ENCODE measurements at regions not wholly inside any gene's neighbourhood (a gene's known extent, or its start where the extent isn't known, plus 50 kb on each side); places are given as distances from the start of the nearest gene placed in this dataset.
"Not testable (repeated sequence)": the region's sequence is repeated elsewhere in the genome, so short reads cannot be mapped to it uniquely, and the experiment has no call there.

DNA sequence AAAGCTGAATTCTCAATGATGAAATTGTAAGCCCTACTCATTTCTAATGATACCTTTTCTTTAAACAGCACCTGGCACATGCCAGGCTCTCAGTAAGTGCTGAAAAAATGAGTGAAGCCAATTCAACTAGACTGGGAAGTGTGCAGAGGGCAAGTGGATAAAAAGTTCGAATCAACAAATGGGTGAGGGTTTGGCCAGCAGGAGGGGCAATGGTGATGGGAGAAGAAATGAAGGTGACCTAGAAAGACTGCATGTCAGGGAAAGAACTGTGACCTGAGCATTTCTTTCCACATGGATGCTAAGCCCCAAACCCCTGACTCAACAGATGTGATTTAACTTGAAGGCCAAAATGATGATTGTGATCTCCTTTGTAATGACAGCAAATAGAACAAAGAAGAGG lies 54.6 kb downstream of the DKK1 start:
- no peak overlapping the region for H3K4me3 Mint-ChIP-seq
- no peak for DNase-seq
- no peak for ATAC-seq
- H3K9me3 Mint-ChIP-seq (ENCODE audit: insufficient read depth): peaks cover 3% of the 10 kb centered on the region
- H3K27ac Mint-ChIP-seq: no peak overlapping the region
- CTCF ChIA-PET: no interaction called here
- H3K4me1 Mint-ChIP-seq (ENCODE audit: low read depth): no peaks in the 10 kb centered on the region
- H3K36me3 Mint-ChIP-seq (ENCODE audit: low read depth): no peaks in the 10 kb centered on the region
- POLR2A ChIA-PET: no interaction called here
- H3K27me3 Mint-ChIP-seq (ENCODE audit: low read depth): no peaks in the 10 kb centered on the region

DNA sequence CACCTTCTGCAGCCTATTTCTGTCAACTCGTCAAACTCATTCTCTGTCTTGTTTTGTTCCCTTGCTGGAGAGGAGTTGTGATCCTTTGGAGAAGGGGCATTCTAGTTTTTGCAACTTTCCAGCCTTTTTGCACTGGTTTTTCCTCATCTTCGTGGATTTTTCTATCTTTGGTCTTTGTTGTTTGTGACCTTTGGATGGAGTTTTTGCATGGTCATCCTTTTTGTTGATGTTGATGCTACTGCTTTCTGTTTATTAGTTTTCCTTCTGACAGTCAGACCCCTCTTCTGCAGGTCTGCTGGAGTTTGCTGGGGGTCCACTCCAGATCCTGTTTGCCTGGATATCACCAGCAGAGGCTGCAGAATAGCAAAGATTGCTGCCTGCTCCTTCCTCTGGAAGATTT lies 60.1 kb downstream of the DKK1 start:
- CTCF ChIA-PET; ATAC-seq; H3K4me1 Mint-ChIP-seq (ENCODE audit: low read depth); DNase-seq; H3K36me3 Mint-ChIP-seq (ENCODE audit: low read depth); H3K27me3 Mint-ChIP-seq (ENCODE audit: low read depth); H3K4me3 Mint-ChIP-seq; H3K9me3 Mint-ChIP-seq (ENCODE audit: insufficient read depth); H3K27ac Mint-ChIP-seq; POLR2A ChIA-PET: not testable (repeated sequence)

DNA sequence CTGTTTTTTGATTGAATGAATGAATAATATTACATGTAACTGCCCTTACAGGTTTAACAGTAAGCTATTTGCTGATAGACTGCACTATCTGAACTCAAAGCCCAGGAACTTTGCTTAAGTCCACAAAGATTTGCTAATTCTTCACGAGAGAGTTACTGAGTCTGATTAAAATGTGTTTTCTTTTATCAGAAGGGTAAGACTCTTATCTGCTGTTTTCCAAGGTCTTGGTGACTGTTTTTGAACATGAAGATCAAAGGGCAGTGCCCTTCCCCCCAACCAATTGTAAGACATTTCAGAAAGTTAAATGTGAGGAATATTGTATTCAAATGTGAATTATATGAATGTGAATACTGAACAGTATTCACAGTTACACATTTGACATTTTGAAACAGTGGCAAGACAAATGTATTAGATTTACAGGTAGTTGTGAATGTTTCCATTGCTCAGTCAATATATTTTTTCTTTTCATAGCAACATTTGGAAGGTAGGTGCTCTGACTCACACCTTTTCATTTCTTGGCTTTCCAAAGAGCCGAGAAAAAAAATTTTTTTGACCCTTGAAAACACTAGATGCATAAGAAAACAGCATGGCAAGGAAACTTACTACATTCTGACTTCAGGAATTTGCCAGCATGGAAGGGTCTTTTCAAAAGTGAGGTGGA lies 62.7 kb downstream of the DKK1 start:
- H3K4me1 Mint-ChIP-seq (ENCODE audit: low read depth): no peaks in the 10 kb centered on the region
- ChIA-PET CTCF (no interaction called here), POLR2A (no interaction called here)
- ATAC-seq (no peak), DNase-seq (no peak)
- no peak overlapping the region for H3K27ac Mint-ChIP-seq
- H3K27me3 Mint-ChIP-seq (ENCODE audit: low read depth): no peaks in the 10 kb centered on the region
- H3K9me3 Mint-ChIP-seq (ENCODE audit: insufficient read depth): no peaks in the 10 kb centered on the region
- no peak overlapping the region for H3K4me3 Mint-ChIP-seq
- H3K36me3 Mint-ChIP-seq (ENCODE audit: low read depth): no peaks in the 10 kb centered on the region

DNA sequence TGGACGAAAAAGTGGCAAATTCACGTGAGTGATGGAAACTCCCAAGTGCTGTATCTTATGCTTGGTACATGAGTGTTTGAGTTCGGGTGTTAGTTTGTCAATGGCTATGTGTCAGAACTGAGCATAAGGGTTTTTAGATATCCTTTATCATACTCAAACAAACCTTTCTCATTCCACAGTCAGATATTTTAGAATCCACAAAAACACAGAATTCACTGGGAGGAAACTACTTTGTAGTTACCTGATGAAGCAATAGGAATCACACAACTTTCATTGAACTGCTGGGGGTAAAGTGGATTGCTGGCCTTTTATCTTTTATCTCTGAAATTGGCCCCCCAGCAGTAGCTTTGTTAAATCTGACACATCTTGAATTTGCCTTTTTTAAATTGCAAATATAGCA lies 64.0 kb downstream of the DKK1 start:
- Mint-ChIP-seq H3K27me3 (ENCODE audit: low read depth) (no peaks in the 10 kb centered on the region), H3K4me3 (no peak overlapping the region), H3K9me3 (ENCODE audit: insufficient read depth) (no peaks in the 10 kb centered on the region), H3K4me1 (ENCODE audit: low read depth) (no peaks in the 10 kb centered on the region), H3K36me3 (ENCODE audit: low read depth) (no peaks in the 10 kb centered on the region), H3K27ac (no peak overlapping the region)
- DNase-seq: no peak
- ATAC-seq: no peak
- CTCF ChIA-PET: no interaction called here
- POLR2A ChIA-PET: no interaction called here

DNA sequence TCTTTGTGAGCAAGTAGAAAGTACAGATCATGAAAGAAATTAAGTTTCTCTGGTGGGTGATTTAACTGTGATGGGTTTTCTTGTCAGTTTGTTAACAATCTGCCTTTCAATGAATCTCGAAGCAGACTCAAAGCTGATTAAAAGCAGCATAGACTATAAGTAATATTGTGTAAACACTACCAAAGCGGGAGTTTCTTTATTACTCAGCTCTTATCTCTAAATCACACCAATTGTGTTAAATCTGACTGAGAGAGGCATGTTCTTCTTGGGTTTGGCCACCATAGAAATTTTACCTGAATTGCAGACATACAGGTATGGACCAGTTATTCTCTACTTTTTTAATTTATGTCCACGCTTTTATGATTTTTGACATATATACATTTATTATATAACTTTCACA lies 65.2 kb downstream of the DKK1 start:
- POLR2A ChIA-PET: no interaction called here
- H3K36me3 Mint-ChIP-seq (ENCODE audit: low read depth): no peaks in the 10 kb centered on the region

DNA sequence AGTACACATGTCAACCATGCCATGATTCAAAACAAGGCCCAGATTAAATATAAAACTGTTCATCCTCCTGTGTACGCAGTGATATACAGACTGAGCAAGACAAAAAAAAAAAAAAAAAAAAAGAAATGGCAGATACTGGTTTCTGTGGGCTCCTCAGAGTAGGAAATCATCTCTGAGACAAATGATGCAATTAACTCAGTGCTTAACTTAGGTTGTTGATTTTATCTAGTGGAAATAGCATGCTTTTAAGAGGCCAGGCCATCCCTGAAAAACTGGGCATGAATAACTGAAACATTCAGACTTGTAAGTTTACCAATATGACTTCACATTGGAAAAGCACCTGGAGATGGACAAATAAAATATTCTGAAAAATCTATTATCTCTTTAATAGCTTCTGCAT lies 69.0 kb downstream of the DKK1 start:
- Mint-ChIP-seq H3K27me3 (ENCODE audit: low read depth) (no peaks in the 10 kb centered on the region), H3K4me1 (ENCODE audit: low read depth) (no peaks in the 10 kb centered on the region), H3K9me3 (ENCODE audit: insufficient read depth) (no peaks in the 10 kb centered on the region), H3K4me3 (no peak overlapping the region), H3K36me3 (ENCODE audit: low read depth) (no peaks in the 10 kb centered on the region), H3K27ac (no peak overlapping the region)
- ATAC-seq: no peak
- ChIA-PET CTCF (no interaction called here), POLR2A (no interaction called here)
- DNase-seq: no peak

More for the DNA sequence above, 65.2 kb downstream of the DKK1 start:
- H3K9me3 Mint-ChIP-seq (ENCODE audit: insufficient read depth): no peaks in the 10 kb centered on the region
- CTCF ChIA-PET: no interaction called here
- ATAC-seq: no peak
- no peaks in the 10 kb centered on the region for H3K27me3 Mint-ChIP-seq (ENCODE audit: low read depth)
- no peaks in the 10 kb centered on the region for H3K4me1 Mint-ChIP-seq (ENCODE audit: low read depth)
- DNase-seq: no peak
- no peak overlapping the region for H3K4me3 Mint-ChIP-seq
- H3K27ac Mint-ChIP-seq: no peak overlapping the region

DNA sequence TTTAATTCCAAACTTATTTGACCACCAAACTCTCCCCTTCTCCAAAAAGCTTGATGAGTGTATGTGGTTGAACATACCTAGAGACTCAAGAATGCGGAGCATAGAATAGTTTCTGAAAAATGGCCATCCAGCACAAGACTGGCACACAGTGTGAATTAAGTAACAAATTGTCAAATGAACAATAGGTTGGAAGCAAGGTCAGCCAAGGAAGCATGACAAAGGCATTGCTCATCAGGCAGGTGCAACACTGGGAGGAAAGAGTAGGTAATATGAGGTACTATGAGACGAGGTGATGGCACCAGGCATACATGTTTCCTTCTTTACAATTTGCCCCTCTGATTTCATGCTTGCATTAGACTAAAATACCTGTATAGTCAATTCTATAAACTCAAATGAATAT lies 73.7 kb downstream of the DKK1 start:
- ChIA-PET POLR2A (no interaction called here), CTCF (no interaction called here)
- Mint-ChIP-seq H3K36me3 (ENCODE audit: low read depth) (no peaks in the 10 kb centered on the region), H3K4me1 (ENCODE audit: low read depth) (no peaks in the 10 kb centered on the region), H3K9me3 (ENCODE audit: insufficient read depth) (no peaks in the 10 kb centered on the region), H3K4me3 (no peak overlapping the region), H3K27me3 (ENCODE audit: low read depth) (no peaks in the 10 kb centered on the region), H3K27ac (no peak overlapping the region)
- DNase-seq (no peak), ATAC-seq (no peak)

DNA sequence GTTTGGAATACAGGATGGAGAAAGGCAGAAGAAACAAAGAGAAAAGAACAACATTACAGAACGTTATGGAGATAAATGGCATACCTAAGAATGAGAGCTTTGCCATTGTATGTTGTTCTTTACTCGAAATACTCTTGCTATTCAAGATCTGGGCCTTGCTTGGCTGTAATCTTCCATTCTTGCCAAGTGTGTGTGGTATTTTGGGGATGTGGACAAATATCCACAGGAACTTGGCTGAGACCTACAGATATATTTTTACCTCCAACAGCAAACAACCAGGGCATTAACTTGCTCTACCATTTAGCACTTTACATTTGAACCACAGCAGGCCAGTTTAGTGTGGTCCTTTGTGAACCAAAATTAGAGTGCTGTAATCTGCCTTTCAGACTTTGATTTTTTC lies 76.3 kb downstream of the DKK1 start:
- CTCF ChIA-PET: no interaction called here

DNA sequence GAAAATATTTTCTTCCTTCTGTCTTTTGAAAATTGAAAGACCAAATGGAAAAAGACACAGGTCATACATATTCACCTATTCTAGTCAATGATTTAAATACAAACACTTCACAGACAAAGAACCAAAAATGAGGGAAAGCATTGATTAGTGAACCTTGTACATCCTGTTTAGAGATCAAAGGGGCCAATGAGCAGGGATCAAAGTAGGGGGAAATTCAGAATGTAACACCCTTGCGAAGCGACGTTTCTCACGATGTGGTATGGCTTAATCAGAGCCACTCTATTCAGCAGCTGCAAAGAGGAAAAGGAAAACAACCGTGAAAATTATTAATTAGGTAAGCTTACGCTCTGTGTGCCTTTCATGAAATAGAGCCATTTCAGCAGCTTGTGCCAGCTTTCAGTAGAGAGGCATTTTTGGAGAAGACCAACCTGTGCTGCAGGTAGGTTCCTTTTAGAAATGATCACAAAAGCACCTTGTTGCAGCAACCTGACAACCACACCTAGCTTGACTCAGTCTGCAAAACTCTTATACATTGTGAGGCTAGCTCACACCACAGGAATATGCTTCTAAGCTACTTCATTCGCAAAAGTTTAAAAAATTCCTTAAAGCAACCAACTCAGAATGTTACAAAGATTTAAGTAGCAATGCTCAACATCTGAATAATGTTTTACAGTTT lies 78.0 kb downstream of the DKK1 start:
- CTCF ChIA-PET: no interaction called here
- DNase-seq: no peak
- Mint-ChIP-seq H3K36me3 (ENCODE audit: low read depth) (no peaks in the 10 kb centered on the region), H3K4me3 (no peak overlapping the region), H3K9me3 (ENCODE audit: insufficient read depth) (peaks cover 4% of the 10 kb centered on the region), H3K27ac (no peak overlapping the region), H3K4me1 (ENCODE audit: low read depth) (no peaks in the 10 kb centered on the region), H3K27me3 (ENCODE audit: low read depth) (no peaks in the 10 kb centered on the region)
- POLR2A ChIA-PET: no interaction called here
- ATAC-seq: no peak

More for the DNA sequence above, 76.3 kb downstream of the DKK1 start:
- ATAC-seq (no peak), DNase-seq (no peak)
- no peaks in the 10 kb centered on the region for H3K27me3 Mint-ChIP-seq (ENCODE audit: low read depth)
- H3K9me3 Mint-ChIP-seq (ENCODE audit: insufficient read depth): peaks cover 4% of the 10 kb centered on the region
- H3K36me3 Mint-ChIP-seq (ENCODE audit: low read depth): no peaks in the 10 kb centered on the region
- POLR2A ChIA-PET: no interaction called here
- H3K27ac Mint-ChIP-seq: no peak overlapping the region
- H3K4me3 Mint-ChIP-seq: no peak overlapping the region
- no peaks in the 10 kb centered on the region for H3K4me1 Mint-ChIP-seq (ENCODE audit: low read depth)

DNA sequence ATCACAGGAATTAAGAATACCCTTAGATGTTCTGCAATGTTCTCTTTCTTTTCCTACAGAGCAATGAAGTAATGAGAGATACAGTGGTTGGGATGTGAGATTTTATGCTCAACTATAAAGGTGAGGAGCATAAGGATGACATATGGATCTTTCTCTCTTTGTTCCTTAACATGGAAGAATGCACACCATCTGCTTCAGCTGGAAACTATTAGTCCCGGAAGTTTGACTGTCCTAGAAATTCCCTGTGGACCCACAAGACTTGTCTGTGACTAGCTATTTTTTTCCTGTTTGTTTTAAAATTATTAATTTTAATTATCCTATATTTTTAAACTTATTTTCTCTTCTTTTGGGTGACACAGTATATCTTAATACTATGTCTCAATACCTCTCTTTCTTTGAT lies 80.2 kb downstream of the DKK1 start:
- Mint-ChIP-seq H3K9me3 (ENCODE audit: insufficient read depth) (peaks cover 4% of the 10 kb centered on the region), H3K4me3 (no peak overlapping the region), H3K27ac (no peak overlapping the region), H3K27me3 (ENCODE audit: low read depth) (no peaks in the 10 kb centered on the region), H3K4me1 (ENCODE audit: low read depth) (no peaks in the 10 kb centered on the region), H3K36me3 (ENCODE audit: low read depth) (no peaks in the 10 kb centered on the region)
- POLR2A ChIA-PET: no interaction called here
- no peak for ATAC-seq
- no peak for DNase-seq
- CTCF ChIA-PET: no interaction called here

DNA sequence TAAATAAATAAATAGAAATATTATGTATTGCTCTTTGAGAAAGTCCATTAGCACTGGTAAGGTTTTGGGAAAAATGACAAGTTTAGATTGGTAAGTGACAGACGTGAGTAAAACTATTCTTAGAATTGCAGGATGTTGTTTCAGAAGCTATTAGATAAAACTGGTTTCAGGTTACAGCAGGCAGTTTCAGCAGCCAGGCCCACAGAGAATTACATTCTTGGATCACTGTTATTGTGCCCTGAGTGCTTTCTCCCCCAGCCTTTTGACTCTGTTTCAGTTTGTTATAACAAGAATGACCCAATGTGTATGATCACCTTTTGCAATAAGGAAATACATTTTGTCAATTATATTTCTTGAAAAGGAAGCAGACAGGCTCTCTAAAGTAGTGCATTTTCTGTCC lies 86.5 kb downstream of the DKK1 start:
- ATAC-seq (no peak), DNase-seq (no peak)
- H3K27ac Mint-ChIP-seq: no peak overlapping the region
- no peak overlapping the region for H3K4me3 Mint-ChIP-seq
- no peaks in the 10 kb centered on the region for H3K36me3 Mint-ChIP-seq (ENCODE audit: low read depth)
- ChIA-PET CTCF (no interaction called here), POLR2A (no interaction called here)
- no peaks in the 10 kb centered on the region for H3K27me3 Mint-ChIP-seq (ENCODE audit: low read depth)
- H3K4me1 Mint-ChIP-seq (ENCODE audit: low read depth): no peaks in the 10 kb centered on the region
- H3K9me3 Mint-ChIP-seq (ENCODE audit: insufficient read depth): no peaks in the 10 kb centered on the region

DNA sequence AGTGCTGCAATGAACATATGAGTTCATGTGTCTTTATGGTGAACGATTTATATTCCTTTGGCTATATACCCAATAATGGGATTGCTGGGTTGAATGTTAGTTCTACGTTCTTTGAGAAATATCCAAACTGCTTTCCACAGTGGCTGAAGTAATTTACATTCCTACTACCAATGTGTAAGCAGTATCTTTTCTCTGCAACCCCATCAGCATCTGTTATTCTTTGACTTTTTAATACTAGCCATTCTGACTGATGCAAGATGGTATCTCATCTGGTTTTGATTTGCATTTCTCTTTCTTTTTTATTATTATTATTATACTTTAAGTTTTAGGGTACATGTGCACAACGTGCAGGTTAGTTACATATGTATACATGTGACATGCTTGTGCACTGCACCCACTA lies 89.7 kb downstream of the DKK1 start:
- POLR2A ChIA-PET; H3K4me1 Mint-ChIP-seq (ENCODE audit: low read depth); DNase-seq; H3K9me3 Mint-ChIP-seq (ENCODE audit: insufficient read depth); CTCF ChIA-PET; H3K36me3 Mint-ChIP-seq (ENCODE audit: low read depth); H3K27ac Mint-ChIP-seq; H3K4me3 Mint-ChIP-seq; H3K27me3 Mint-ChIP-seq (ENCODE audit: low read depth); ATAC-seq: not testable (repeated sequence)

DNA sequence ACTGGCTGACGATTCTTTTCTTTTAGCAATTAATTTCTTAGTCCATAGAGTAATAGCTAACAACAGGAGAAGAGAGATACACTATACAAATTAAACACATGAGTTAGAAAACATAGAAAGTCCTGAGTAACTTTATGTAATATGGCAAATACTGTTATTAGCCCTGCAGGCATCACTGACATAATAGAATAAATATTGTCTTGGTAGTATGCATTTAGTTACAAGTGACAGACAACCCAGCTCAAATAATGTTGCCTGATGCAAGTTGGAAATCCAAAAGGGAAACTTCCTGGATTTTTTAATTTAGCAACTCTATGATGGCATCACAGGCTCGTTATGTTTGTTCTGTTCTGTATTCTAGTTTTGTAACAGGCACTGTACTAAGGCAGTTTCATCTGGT lies 95.1 kb downstream of the DKK1 start:
- Mint-ChIP-seq H3K27ac (no peak overlapping the region), H3K9me3 (ENCODE audit: insufficient read depth) (no peaks in the 10 kb centered on the region), H3K4me3 (no peak overlapping the region), H3K36me3 (ENCODE audit: low read depth) (no peaks in the 10 kb centered on the region), H3K4me1 (ENCODE audit: low read depth) (no peaks in the 10 kb centered on the region), H3K27me3 (ENCODE audit: low read depth) (no peaks in the 10 kb centered on the region)
- CTCF ChIA-PET: no interaction called here
- POLR2A ChIA-PET: no interaction called here
- DNase-seq (no peak), ATAC-seq (no peak)
